Gastrocnemius medialis (tissue), 4 donors: ENCODE measurements at regions not wholly inside any gene's neighbourhood (a gene's known extent, or its start where the extent isn't known, plus 50 kb on each side); places are given as distances from the start of the nearest gene placed in this dataset.

ENCODE experiments used
- ATAC-seq, 2 donors: fragments of 150-250 bp; one replicate each; pipeline ENCODE4 v1.9.1; 2016
- DNase-seq, 2 donors: peaks; one replicate each; pipeline ENCODE4 v3.0.0-alpha.2; 2019
- H3K27ac ChIP-seq, 4 donors: fragments of 200-600 bp; sonication (generic); 1 replicate in 1 of 4; 2 replicates in 3 of 4; pipeline ENCODE4 v1.5.1; 2016 to 2018; ENCODE audit warnings: mild to moderate bottlenecking in 2 of 4, moderate library complexity in 1 of 4
- H3K27me3 ChIP-seq, 3 donors: fragments of 200-600 bp; sonication (generic) in 2 of 3; 1 replicate in 1 of 3; 2 replicates in 2 of 3; pipeline versions ENCODE4 v1.5.1 to v1.6.0; 2016 to 2019; ENCODE audit warnings: mild to moderate bottlenecking in 1 of 3, moderate library complexity in 1 of 3
- H3K36me3 ChIP-seq, 2 donors: fragments of 200-600 bp; sonication (generic) in 1 of 2; one replicate each; pipeline ENCODE4 v1.5.1; 2017 to 2018
- H3K4me1 ChIP-seq, 2 donors: fragments of 200-600 bp; sonication (generic) in 1 of 2; one replicate each; pipeline ENCODE4 v1.5.1; 2016 to 2017; ENCODE audit warnings: mild to moderate bottlenecking in 2 of 2
- H3K4me3 ChIP-seq, 4 donors: fragments of 200-600 bp; sonication (generic) in 3 of 4; 1 replicate in 1 of 4; 2 replicates in 3 of 4; pipeline ENCODE4 v1.5.1; 2016 to 2019; ENCODE audit warnings: mild to moderate bottlenecking in 2 of 4
- H3K9me3 ChIP-seq, 3 donors: fragments of 200-600 bp; sonication (generic) in 2 of 3; 1 replicate in 1 of 3; 2 replicates in 2 of 3; pipeline ENCODE4 v1.5.1; 2016 to 2019
- POLR2A ChIP-seq, 2 donors: fragments of 450-650 bp; IDR thresholded peaks; one replicate each; pipeline ENCODE4 v1.6.1; 2017; ENCODE audit warnings: antibody characterized with exemption in 2 of 2, mild to moderate bottlenecking in 2 of 2, moderate library complexity in 2 of 2
- in situ Hi-C, 4 donors: fragments of 200-750 bp; cut with MboI; loops; one replicate each; pipeline versions ENCODE4 v1.15.0 to v1.8.0; 2017; ENCODE audit warnings: low sequenced_read_pairs in 4 of 4
- intact Hi-C: fragments of 100-400 bp; cut with DNase I; formaldehyde crosslinking; loops from one replicate; pipeline ENCODE4 v1.15.1; 2023; ENCODE audit warnings: low total_unique reads
- TF ChIP-seq, protein P1 (sequence below), 5 experiments: fragments of 450-650 bp in 3 of 5; fragments of 200-600 bp in 2 of 5; sonication (generic) in 2 of 5; IDR thresholded peaks in 4 of 5; conservative IDR thresholded peaks in 1 of 5; 1 replicate in 4 of 5; 2 replicates in 1 of 5; pipeline ENCODE4 v1.5.1; 2016 to 2019; ENCODE audit warnings: antibody characterized with exemption in 5 of 5, mild to moderate bottlenecking in 3 of 5, moderate library complexity in 3 of 5

DNA sequence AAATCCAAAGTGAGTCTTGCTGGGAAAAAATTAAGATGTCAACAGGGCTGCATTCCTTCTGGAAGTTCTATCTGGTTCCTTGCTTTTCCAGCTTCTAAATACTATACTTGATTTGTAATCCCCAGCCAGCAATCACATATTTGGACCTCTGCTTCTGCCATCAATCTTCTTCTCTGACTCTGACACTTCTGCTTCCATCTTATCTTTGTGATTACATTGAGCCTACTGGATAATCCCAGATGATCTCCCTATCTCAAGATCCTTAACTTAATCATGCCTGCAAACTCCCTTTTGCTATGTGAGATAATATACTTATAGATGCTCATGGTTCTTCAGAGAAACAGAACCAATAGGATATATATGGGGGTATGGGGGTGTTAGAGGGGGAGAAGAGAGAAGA is 49.9 kb upstream of the ZDHHC17 start:
- no peak for TF ChIP-seq POLR2A (IDR thresholded peaks at IDR 0.05)
- TF ChIP-seq, protein P1, sequence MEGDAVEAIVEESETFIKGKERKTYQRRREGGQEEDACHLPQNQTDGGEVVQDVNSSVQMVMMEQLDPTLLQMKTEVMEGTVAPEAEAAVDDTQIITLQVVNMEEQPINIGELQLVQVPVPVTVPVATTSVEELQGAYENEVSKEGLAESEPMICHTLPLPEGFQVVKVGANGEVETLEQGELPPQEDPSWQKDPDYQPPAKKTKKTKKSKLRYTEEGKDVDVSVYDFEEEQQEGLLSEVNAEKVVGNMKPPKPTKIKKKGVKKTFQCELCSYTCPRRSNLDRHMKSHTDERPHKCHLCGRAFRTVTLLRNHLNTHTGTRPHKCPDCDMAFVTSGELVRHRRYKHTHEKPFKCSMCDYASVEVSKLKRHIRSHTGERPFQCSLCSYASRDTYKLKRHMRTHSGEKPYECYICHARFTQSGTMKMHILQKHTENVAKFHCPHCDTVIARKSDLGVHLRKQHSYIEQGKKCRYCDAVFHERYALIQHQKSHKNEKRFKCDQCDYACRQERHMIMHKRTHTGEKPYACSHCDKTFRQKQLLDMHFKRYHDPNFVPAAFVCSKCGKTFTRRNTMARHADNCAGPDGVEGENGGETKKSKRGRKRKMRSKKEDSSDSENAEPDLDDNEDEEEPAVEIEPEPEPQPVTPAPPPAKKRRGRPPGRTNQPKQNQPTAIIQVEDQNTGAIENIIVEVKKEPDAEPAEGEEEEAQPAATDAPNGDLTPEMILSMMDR (IDR thresholded peaks at IDR 0.05 in 4 of 5, conservative IDR thresholded peaks at IDR 0.05 in 1 of 5) = no peak
- intact Hi-C loops = no loop called here
- H3K27ac ChIP-seq = no peak overlapping the region
- in situ Hi-C loops = no loop called here
- DNase-seq (no peak), ATAC-seq (no peak)
- no peaks in the 10 kb centered on the region for H3K36me3 ChIP-seq
- H3K27me3 ChIP-seq = no peaks in the 10 kb centered on the region
- no peak overlapping the region for H3K4me3 ChIP-seq
- H3K4me1 ChIP-seq = no peaks in the 10 kb centered on the region
- no peaks in the 10 kb centered on the region for H3K9me3 ChIP-seq
